OCI-LY7 (cell line): ENCODE measurements at regions not wholly inside any gene's neighbourhood (a gene's known extent, or its start where the extent isn't known, plus 50 kb on each side); places are given as distances from the start of the nearest gene placed in this dataset.

Experiments
- BruUV-seq: library from RNA; stranded (reverse); fragments of 400-500 nt; replicated peaks from 2 replicates; lab custom pipeline; 2021; lab: Mats Ljungman, UMichigan
- CTCF ChIA-PET: fragments of 300-600 bp; sonication (Branson Sonifier 250); formaldehyde crosslinking; loops from one replicate; lab custom pipeline; 2022; ENCODE audit warnings: antibody characterized with exemption; ENCODE audit not compliant: unreplicated experiment; lab: Charles Lee
- POLR2A ChIA-PET: fragments of 300-600 bp; sonication (Branson Sonifier 250); formaldehyde crosslinking; loops from one replicate; lab custom pipeline; 2022; ENCODE audit warnings: antibody characterized with exemption; lab: Charles Lee
- DNase-seq: peaks from one replicate; pipeline ENCODE4 v3.0.0-alpha.2; 2015; ENCODE audit warnings: low spot score
- H2AFZ ChIP-seq: fragments of 200-600 bp; sonication (generic), shearing (Covaris generic); 2 replicates; pipeline ENCODE4 v1.6.1; 2014; ENCODE audit warnings: mild to moderate bottlenecking, antibody characterized with exemption, low read length, moderate library complexity
- H3K27ac ChIP-seq: fragments of 200-600 bp; sonication (generic); 2 replicates; pipeline ENCODE4 v1.5.1; 2014; ENCODE audit warnings: mixed run types, low read depth, mild to moderate bottlenecking, moderate library complexity, low read length, inconsistent platforms; ENCODE audit not compliant: poor library complexity, severe bottlenecking
- H3K36me3 ChIP-seq: fragments of 200-600 bp; sonication (generic); 2 replicates; pipeline ENCODE4 v1.6.1; 2014; ENCODE audit warnings: mild to moderate bottlenecking, antibody characterized with exemption, low read length, moderate library complexity, mixed read lengths; ENCODE audit not compliant: insufficient read depth
- H3K4me1 ChIP-seq: fragments of 200-600 bp; sonication (generic); 2 replicates; pipeline ENCODE4 v1.5.1; 2014; ENCODE audit warnings: mild to moderate bottlenecking, low read length; ENCODE audit not compliant: insufficient read depth, poor library complexity, severe bottlenecking
- H3K4me2 ChIP-seq: fragments of 200-600 bp; sonication (generic); 2 replicates; pipeline ENCODE4 v1.6.1; 2014; ENCODE audit warnings: mild to moderate bottlenecking, low read length
- H3K4me3 ChIP-seq: fragments of 200-600 bp; sonication (generic); 2 replicates; pipeline ENCODE4 v1.5.1; 2014; ENCODE audit warnings: mild to moderate bottlenecking, low read depth, low read length; ENCODE audit not compliant: poor library complexity, severe bottlenecking
- H3K79me2 ChIP-seq: fragments of 200-600 bp; sonication (generic); 2 replicates; pipeline ENCODE4 v1.6.1; 2016; ENCODE audit warnings: low read depth, mild to moderate bottlenecking, low read length, moderate library complexity, mixed read lengths; ENCODE audit not compliant: insufficient read depth
- H3K9me2 ChIP-seq: fragments of 200-600 bp; sonication (generic); 2 replicates; pipeline ENCODE4 v1.6.1; 2016; ENCODE audit warnings: mild to moderate bottlenecking, low read length, mixed read lengths; ENCODE audit not compliant: insufficient read depth
- H3K9me3 ChIP-seq: fragments of 200-600 bp; sonication (generic); 2 replicates; pipeline ENCODE4 v1.6.1; 2014; ENCODE audit warnings: mild to moderate bottlenecking, mixed run types, low read length, mixed read lengths
- H4K20me1 ChIP-seq: fragments of 200-600 bp; sonication (generic); 2 replicates; pipeline ENCODE4 v1.6.1; 2014; ENCODE audit warnings: mild to moderate bottlenecking, antibody characterized with exemption, low read length, moderate library complexity, mixed read lengths; ENCODE audit not compliant: insufficient read depth
- EZH2phosphoT487 ChIP-seq: fragments of 200-600 bp; sonication (generic); IDR thresholded peaks from 2 replicates; pipeline ENCODE4 v1.6.1; 2018; ENCODE audit warnings: low read depth, borderline replicate concordance, mild to moderate bottlenecking, mixed run types, antibody characterized with exemption, low read length, moderate library complexity, mixed read lengths
- intact Hi-C: fragments of 100-400 bp; cut with micrococcal nuclease; formaldehyde crosslinking; loops from one replicate; pipeline ENCODE4 v1.10.0; 2022; ENCODE audit not compliant: unreplicated experiment
- TF ChIP-seq, protein P1 (sequence below): fragments of 200-600 bp; sonication (generic); conservative IDR thresholded peaks from 2 replicates; pipeline ENCODE4 v1.5.1; 2014; ENCODE audit warnings: mild to moderate bottlenecking, antibody characterized with exemption, low read length, moderate library complexity, mixed read lengths

DNA sequence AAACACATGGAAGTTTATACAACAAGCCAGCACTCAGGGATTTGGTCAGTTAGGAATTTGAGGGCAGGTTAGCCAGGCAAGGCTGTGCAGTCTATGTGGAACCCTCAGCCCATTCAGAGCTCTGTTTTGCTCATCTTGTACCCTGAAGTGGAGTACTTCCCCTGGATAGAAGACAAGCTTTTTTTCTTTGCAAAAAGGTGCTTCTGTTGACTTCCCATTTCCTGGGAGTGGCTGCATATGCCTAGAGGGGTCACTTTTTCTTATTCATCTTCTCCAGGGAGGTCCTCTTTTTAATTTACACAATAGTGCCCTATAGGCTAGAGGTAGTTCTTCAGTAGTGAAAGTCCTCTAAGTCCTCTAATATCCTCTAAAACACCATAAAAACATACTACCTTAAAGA, 225.0 kb upstream of the P2RY1 start:
- Histone ChIP-seq H3K4me2 (no peak overlapping the region), H3K79me2 (no peaks in the 10 kb centered on the region), H3K9me3 (no peaks in the 10 kb centered on the region), H2AFZ (no peak overlapping the region), H3K36me3 (no peaks in the 10 kb centered on the region), H3K9me2 (no peaks in the 10 kb centered on the region), H3K27ac (no peak overlapping the region), H3K4me1 (no peaks in the 10 kb centered on the region), H3K4me3 (no peak overlapping the region), H4K20me1 (no peaks in the 10 kb centered on the region)
- CTCF ChIA-PET = no interaction called here
- DNase-seq = no peak
- POLR2A ChIA-PET = interaction anchor here (0.6 to 1.3 kb wide), 3 partner anchors 8 to 24 kb away, joined by 5 to 8 read pairs (median 7); no protein-coding TSS in a partner anchor
- BruUV-seq = no TSS peak
- TF ChIP-seq, protein P1, sequence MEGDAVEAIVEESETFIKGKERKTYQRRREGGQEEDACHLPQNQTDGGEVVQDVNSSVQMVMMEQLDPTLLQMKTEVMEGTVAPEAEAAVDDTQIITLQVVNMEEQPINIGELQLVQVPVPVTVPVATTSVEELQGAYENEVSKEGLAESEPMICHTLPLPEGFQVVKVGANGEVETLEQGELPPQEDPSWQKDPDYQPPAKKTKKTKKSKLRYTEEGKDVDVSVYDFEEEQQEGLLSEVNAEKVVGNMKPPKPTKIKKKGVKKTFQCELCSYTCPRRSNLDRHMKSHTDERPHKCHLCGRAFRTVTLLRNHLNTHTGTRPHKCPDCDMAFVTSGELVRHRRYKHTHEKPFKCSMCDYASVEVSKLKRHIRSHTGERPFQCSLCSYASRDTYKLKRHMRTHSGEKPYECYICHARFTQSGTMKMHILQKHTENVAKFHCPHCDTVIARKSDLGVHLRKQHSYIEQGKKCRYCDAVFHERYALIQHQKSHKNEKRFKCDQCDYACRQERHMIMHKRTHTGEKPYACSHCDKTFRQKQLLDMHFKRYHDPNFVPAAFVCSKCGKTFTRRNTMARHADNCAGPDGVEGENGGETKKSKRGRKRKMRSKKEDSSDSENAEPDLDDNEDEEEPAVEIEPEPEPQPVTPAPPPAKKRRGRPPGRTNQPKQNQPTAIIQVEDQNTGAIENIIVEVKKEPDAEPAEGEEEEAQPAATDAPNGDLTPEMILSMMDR = no peak
- no peak for TF ChIP-seq EZH2phosphoT487
- intact Hi-C loops = no loop called here

DNA sequence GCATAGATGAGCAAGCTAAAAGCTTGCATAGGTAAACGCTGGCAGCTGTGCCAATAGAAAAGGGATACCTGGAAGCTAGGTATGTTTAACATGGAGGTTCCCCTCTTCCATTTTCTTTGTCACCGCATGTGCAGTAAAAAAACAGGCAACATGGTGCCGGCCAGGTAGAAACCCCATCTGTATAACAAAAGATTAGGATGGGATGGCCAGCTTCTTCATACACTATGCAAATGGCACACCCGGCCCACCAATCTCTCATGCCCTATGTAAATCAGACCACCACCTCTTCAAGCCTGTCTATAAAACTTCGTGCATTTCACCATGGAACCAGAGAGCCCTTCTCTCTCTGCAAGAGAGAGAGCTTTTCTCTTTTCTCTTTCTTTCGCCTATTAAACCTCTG, 224.3 kb upstream of the P2RY1 start:
- Histone ChIP-seq H4K20me1 (no peaks in the 10 kb centered on the region), H3K4me3 (no peak overlapping the region), H3K36me3 (no peaks in the 10 kb centered on the region), H3K4me1 (no peaks in the 10 kb centered on the region), H2AFZ (no peak overlapping the region), H3K4me2 (no peak overlapping the region), H3K9me2 (no peaks in the 10 kb centered on the region), H3K9me3 (no peaks in the 10 kb centered on the region), H3K79me2 (no peaks in the 10 kb centered on the region), H3K27ac (no peak overlapping the region)
- ChIA-PET POLR2A (interaction anchor here (0.6 kb wide), 1 partner anchor 9 kb away, joined by 8 read pairs; no protein-coding TSS in a partner anchor), CTCF (no interaction called here)
- TF ChIP-seq, protein P1 = no peak
- no peak for TF ChIP-seq EZH2phosphoT487
- DNase-seq = no peak
- intact Hi-C loops = no loop called here
- BruUV-seq = no TSS peak

DNA sequence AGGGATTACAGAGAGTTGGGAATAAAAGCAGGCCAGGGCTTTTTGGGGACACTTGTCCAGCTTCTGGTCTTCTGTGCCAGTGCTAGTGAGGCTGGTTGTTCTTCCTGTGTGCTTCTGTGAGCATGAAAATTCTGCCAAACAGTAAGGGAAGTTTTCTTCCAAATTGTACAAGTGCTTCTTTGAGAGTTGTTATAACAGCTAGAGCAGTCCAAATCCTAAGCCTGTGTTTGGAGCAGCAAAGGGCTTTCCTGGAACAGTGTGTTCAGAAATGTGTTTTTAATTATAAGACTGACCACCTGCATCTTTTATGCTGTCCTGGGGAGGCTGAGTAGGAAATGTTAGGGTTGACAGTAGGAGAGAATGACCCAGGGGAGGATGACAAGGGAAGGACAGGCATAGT, 223.0 kb upstream of the P2RY1 start:
- no TSS peak for BruUV-seq
- no peaks in the 10 kb centered on the region for H3K79me2 ChIP-seq
- no peaks in the 10 kb centered on the region for H3K9me3 ChIP-seq
- H3K36me3 ChIP-seq = no peaks in the 10 kb centered on the region
- H3K4me2 ChIP-seq = no peak overlapping the region
- TF ChIP-seq, protein P1 = no peak
- TF ChIP-seq EZH2phosphoT487 = no peak
- H2AFZ ChIP-seq = no peak overlapping the region
- no peaks in the 10 kb centered on the region for H3K4me1 ChIP-seq
- no peaks in the 10 kb centered on the region for H4K20me1 ChIP-seq
- CTCF ChIA-PET = no interaction called here
- no peak for DNase-seq
- intact Hi-C loops = no loop called here
- no peak overlapping the region for H3K4me3 ChIP-seq
- H3K27ac ChIP-seq = no peak overlapping the region
- no peaks in the 10 kb centered on the region for H3K9me2 ChIP-seq
- POLR2A ChIA-PET = no interaction called here
